HG02970 (cell line): ENCODE measurements at regions not wholly inside any gene's neighbourhood (a gene's known extent, or its start where the extent isn't known, plus 50 kb on each side); places are given as distances from the start of the nearest gene placed in this dataset.

Source experiments
- ATAC-seq: cut with Tn5 transposase; IDR thresholded peaks from one replicate; pipeline ENCODE4 v1.9.1; 2021; ENCODE audit warnings: mild to moderate bottlenecking, moderate library complexity, moderate number of reproducible peaks; ENCODE audit not compliant: unreplicated experiment, low FRiP score

GRCh38 chr11:80457823-80458222 is 1017.0 kb upstream of the TENM4 start:
- no peak for ATAC-seq

DNA sequence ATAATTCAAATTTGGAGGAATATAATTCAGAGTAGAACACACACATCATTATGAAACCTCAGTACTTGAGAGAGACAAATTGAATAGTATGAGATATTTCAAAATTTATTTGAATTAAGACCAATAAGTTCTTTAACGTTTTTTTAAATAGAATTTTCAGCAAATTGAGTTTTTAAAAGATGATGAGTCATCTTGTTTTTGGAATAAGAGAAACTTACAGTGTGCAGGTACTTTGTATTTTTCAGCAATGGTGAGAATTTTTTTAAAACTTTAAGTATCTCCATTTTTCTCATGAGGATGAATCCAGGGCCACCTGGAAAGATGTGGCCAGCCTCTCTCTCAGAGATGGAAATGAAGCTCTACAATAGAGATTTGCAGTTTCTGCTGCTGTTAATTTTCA is 1015.0 kb upstream of the TENM4 start:
- ATAC-seq, result no peak

DNA sequence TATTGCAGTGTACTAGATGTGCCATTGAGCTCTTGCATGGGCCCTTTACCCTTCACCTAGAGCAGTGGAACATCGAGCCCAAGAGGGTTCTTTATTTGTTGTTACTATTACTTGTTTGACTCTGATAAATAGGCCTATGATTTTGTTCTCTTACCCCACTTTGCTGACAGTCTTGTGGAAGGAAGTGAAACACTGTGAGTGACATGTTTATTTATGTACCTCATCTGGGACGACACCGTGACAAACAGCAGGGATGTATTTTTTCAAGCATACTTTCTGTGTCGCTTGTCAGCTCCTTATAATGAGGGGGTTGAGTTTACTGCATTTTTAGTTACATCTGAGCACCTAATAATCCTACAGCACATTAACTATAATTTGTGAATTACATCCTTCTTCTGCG is 1010.3 kb upstream of the TENM4 start:
- no peak for ATAC-seq

DNA sequence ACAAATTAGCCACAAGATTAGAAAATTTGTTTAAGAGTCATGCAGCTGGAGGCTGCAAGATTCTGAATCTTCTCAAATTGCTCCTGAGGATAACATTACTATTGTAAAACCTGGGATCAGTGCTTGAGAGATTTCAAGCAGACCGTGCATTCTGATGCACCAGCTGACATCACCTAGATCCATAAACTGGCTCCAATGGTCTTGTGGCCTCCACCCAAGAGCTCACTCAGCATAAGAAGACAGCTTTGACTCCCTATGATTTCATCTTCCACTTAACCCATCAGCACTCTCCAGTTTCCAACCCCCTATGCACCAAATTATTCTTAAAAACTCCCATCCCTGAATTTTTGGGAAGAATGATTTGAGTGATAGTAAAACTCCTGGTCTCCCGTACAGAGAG is 1007.9 kb upstream of the TENM4 start:
- no peak for ATAC-seq

DNA sequence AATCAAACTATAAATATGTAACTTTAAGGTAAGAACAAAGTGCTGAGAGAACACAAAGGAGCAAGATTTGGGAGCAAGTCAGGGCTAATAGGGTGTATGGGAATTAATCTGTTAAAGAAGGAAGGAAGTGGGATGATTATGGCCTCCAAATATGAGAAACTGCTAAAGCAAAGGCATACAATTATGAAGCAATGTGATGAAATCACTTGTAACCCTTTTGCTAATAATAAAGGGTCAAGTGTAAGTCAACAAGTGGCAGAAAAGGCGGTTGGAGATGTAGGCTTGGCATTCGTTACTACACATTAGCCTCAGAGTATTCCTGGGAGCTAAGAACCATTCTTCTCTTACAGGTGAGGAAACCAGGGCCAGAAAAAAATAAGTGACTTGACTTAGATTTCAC is 1002.3 kb upstream of the TENM4 start:
- ATAC-seq, result no peak

DNA sequence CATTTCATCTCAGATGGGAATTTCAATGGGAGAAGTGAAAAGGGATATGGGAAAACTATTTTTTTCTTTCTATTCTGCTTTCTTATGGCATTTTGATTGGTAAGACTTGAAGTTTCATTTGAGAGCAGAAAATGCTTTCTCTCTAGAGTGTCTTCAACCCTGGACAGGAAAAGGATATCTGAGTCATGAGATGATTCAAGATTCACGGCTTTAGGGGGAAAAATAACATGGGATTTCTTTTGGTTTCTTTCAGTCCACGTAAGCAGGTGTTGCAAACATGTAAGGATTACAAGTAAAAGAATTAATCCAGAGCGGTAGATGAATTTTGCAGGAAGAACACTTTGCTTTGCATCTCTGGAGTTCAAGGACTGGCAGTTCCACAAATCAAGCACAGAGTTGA is 1001.0 kb upstream of the TENM4 start:
- ATAC-seq, result no peak

GRCh38 chr11:80440835-80441234 is 1000.0 kb upstream of the TENM4 start:
- ATAC-seq, result no peak

GRCh38 chr11:80436547-80436946 is 995.7 kb upstream of the TENM4 start:
- no peak for ATAC-seq

DNA sequence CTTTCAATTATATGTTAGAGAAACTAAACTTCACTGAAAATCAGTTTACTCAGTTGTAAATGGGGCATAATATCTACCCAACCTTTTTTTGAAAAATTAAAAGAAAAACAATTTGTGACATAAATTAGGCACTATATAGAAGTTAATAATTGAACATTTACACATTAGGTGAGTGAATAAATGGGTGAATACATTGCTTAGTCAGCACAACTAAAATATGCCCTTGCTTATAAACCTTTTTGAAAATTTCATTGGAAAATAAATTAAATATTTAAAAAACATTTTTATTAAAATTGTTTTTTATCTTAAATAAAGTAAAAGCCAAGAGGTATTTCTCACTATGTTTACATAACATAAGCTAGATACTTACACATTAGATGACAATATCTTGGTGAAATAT is 994.5 kb upstream of the TENM4 start:
- ATAC-seq, result no peak

DNA sequence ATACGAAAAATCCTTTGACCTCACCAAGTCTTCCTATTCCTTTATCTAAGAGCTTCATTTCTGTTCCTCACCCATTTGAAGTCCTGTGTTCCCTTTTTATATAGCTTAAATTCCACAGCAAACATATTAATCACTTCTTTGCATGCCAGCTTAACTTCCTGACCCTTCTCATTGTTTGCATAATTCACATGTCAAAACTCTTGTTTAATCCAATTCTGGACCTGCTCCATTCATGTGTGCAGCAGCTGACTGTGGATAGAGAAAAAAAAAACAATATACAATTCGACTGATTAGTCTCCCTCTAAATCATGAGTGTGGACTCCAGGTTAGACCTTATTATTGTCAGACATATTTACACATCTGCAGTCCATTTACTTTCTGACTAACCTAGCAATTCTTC is 991.2 kb upstream of the TENM4 start:
- no peak for ATAC-seq

GRCh38 chr11:80424012-80424695 is 983.3 kb upstream of the TENM4 start:
- no peak for ATAC-seq

- ATAC-seq, result no peak
Measured at GRCh38 chr11:80420374-80420773, 979.5 kb upstream of the TENM4 start.

DNA sequence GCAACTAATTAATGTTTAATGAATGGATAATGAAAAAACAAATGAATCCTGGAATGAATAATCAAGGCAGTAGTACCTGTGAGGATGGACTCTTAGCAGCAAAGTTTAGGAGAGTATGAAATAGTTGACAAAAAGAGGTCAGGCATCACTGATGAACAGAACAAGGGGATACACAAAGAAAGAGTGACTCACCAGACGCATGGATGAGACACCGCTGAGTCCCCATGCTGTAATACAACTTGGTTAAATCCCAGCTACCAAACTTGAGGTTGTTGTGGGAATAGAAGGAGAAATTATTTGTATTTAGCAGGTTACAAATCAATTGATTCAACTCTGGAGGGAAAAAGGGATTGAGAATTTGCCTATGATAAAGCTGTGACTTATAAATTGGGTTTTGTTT is 976.9 kb upstream of the TENM4 start:
- ATAC-seq, result no peak

DNA sequence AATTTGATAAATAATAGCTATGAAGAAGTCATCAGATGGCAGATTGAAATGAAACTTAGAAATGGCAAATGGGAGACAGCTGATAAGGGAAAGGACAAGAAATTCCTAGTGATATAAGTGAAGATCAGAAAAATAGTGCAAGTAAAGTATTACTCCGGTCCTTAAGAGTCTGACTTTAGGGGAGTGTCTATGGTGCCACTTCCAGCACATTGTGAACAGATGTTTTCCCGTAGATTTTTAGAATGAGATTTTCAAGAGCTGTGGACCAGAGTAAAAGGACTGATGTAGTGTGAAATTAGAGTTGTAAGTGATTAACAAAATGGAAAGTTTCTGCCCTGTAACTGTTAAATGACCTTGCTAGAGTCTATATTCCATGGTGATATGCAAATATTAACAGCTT is 974.8 kb upstream of the TENM4 start:
- ATAC-seq, result no peak

DNA sequence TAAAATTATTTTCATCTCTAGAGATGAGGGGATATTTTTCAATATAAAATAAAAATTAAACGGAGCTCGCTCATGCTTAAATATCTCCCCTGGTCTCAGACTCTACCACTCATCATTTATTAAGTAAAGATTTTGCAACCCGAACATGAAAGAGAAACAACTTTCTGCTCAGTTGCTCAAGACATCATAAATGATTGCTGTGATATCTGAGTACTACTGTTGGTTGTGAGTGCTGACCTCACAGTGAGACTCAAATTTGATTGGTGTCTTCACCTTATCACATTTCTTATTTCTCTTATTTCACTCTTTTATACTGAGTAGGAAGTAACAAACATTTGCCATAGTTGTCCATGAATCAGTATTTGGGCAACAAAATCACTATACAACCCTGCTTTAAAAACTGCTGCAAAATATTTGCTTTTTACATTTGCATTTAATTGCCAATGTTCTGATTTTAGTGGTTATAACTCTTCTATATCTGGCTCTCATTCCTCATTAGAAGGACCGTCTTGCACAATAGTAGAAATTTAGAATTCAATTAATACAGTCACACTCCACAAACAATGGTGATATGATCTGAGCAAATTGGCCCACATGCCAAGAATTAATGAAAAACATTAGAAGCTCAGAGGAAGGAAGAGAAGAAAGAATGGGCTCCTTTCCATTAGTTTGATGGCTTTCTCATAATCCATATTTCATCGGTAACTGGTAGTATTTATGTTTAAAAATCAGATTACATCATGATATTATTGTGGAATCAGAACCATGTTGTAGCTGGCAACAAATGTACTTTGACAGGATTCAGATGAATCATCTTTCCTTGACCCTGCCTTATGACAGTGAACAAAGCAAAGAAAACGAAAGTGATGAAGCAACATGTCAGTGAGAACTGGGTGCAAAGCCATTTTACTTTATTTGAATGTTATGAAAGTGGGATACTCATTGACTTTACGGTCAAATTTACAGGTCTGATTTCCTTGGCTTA is 973.6 kb upstream of the TENM4 start:
- ATAC-seq, result no peak

GRCh38 chr11:80412604-80413003 is 971.8 kb upstream of the TENM4 start:
- ATAC-seq, result no peak

DNA sequence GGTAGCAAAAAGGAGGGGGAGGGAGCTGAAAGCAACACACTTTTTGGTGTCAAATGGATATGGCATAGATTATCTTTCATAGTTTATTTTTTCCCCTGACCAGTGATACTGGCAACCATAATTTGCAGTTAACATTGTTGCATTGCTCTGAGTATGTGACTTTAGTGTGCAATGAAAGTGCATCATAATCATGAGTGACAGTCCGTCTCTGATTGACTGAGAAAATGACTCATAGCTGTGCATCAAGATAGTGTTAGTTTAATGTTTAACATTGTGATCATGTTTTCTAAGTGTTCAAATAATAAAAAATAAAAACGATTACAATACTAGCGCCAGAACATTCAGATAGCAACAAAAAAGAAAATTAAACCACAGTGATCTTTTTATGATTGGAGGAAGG is 952.4 kb upstream of the TENM4 start:
- no peak for ATAC-seq

DNA sequence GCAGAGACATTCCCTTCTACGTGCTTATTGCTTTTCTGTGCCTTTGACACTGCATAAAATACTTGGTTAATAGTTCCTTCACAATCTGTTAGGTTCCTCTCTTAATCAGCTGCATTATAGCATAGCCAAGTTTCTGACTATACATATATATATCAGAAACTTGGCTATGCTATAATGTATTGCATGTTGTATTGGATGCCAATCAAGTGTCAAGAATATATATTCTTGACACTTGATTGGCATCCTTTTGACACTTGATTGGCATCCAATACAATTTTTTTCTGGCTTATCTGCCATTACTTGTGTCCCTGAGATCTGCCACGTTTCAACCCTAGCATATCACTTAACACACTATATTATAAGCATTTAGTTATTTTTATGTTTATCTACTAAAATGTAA is 949.7 kb upstream of the TENM4 start:
- no peak for ATAC-seq

DNA sequence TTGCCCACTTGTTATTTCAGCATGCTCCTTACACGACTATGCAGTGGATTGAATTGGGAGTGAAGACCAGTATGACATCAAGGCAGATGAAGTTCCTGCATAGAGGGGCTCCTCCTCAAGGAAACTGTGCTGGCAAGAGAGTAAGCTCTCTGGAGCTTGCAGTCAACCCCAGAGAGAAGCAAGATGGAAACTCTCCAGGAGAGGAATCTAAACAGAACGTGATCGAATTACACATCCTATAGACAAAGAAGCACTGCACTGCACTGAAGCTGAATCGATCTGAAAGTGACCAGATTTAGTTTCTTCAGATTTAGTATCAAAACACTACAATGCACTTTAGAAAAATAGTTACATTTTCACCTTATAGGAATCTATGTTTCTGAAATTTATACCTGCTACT is 947.7 kb upstream of the TENM4 start:
- no peak for ATAC-seq

GRCh38 chr11:80388130-80388529 is 947.3 kb upstream of the TENM4 start:
- no peak for ATAC-seq

GRCh38 chr11:80383655-80384054 is 942.8 kb upstream of the TENM4 start:
- no peak for ATAC-seq
